ENCODE measurements at regions not wholly inside any gene's neighbourhood (a gene's known extent, or its start where the extent isn't known, plus 50 kb on each side); places are given as distances from the start of the nearest gene placed in this dataset.

GRCh38 chr3:64867224-64867623, 179.4 kb upstream of the ADAMTS9 start (continued):
- no peak for TF ChIP-seq REPIN1 (tag by site-specific recombination; IDR thresholded peaks at IDR 0.05; ENCODE audit: low read depth)
- no peak for TF ChIP-seq ZNF76 (tag by site-specific recombination; IDR thresholded peaks at IDR 0.05; ENCODE audit: borderline replicate concordance, low read depth)
- TF ChIP-seq ZBTB8A (tag by site-specific recombination; IDR thresholded peaks at IDR 0.05), result no peak
- no peak for TF ChIP-seq ZNF513 (tag by site-specific recombination; IDR thresholded peaks at IDR 0.05)
- TF ChIP-seq ZNF302 (tag by site-specific recombination; IDR thresholded peaks at IDR 0.05; ENCODE audit: low read depth), result no peak
- no peak for TF ChIP-seq ZNF747 (tag by site-specific recombination; IDR thresholded peaks at IDR 0.05)
- no peak for TF ChIP-seq ZNF394 (tag by site-specific recombination; IDR thresholded peaks at IDR 0.05; ENCODE audit: borderline replicate concordance)
- TF ChIP-seq ZNF18 (tag by site-specific recombination; IDR thresholded peaks at IDR 0.05), result no peak
- no peak for TF ChIP-seq ZNF223 (tag by site-specific recombination; IDR thresholded peaks at IDR 0.05)
- TF ChIP-seq MEIS1 (CRISPR knock-in tag; IDR thresholded peaks at IDR 0.05; ENCODE audit: borderline replicate concordance), result no peak
- no peak for TF ChIP-seq MYNN (tag by site-specific recombination; IDR thresholded peaks at IDR 0.05; ENCODE audit: borderline replicate concordance)

GRCh38 chr3:64865839-64866570, 178.2 kb upstream of the ADAMTS9 start:
- Histone ChIP-seq H3K27ac (ENCODE audit: extremely low read depth, low read depth, low read length) (no peak overlapping the region), H3K4me3 (ENCODE audit: low read depth, low read length) (no peak overlapping the region), H3K4me1 (ENCODE audit: control insufficient read depth, insufficient read depth, low read length) (no peaks in the 10 kb centered on the region), H3K36me3 (ENCODE audit: control insufficient read depth in 2 of 2, insufficient read depth in 1 of 2, low read length in 2 of 2) (no peaks in the 10 kb centered on the region), H3K9me3 (ENCODE audit: control insufficient read depth, insufficient read depth, low read depth, low read length) (no peaks in the 10 kb centered on the region)
- ChIA-PET CTCF (no interaction called here), POLR2A (no interaction called here)
- TF ChIP-seq ZFP69B (tag by site-specific recombination; IDR thresholded peaks at IDR 0.05), result no peak
- no peak for TF ChIP-seq SP2 (tag by site-specific recombination; IDR thresholded peaks at IDR 0.05)
- TF ChIP-seq ZNF202 (tag by site-specific recombination; IDR thresholded peaks at IDR 0.05; ENCODE audit: borderline replicate concordance), result no peak
- TF ChIP-seq BCL11A (tag by site-specific recombination; IDR thresholded peaks at IDR 0.05; ENCODE audit: low read depth), result no peak
- no peak for TF ChIP-seq EGR2 (tag by site-specific recombination; IDR thresholded peaks at IDR 0.05; ENCODE audit: low read depth)
- TF ChIP-seq ZNF580 (tag by site-specific recombination; IDR thresholded peaks at IDR 0.05), result no peak
- no peak for TF ChIP-seq ZNF155 (tag by site-specific recombination; IDR thresholded peaks at IDR 0.05)
- TF ChIP-seq ZNF600 (tag by site-specific recombination; IDR thresholded peaks at IDR 0.05), result no peak
- TF ChIP-seq ZNF311 (tag by site-specific recombination; IDR thresholded peaks at IDR 0.05; ENCODE audit: borderline replicate concordance), result no peak
- TF ChIP-seq ZNF548 (tag by site-specific recombination; IDR thresholded peaks at IDR 0.05), result no peak
- TF ChIP-seq ZNF692 (tag by site-specific recombination; IDR thresholded peaks at IDR 0.05), result no peak

Measured in HEK293 (cell line).